ENCODE measurements at regions not wholly inside any gene's neighbourhood (a gene's known extent, or its start where the extent isn't known, plus 50 kb on each side); places are given as distances from the start of the nearest gene placed in this dataset.

GRCh38 chrX:139327355-139327754 lies 203.2 kb upstream of the F9 start:
- no peak for TF ChIP-seq POLR2AphosphoS5 (IDR thresholded peaks at IDR 0.05; ENCODE audit: borderline replicate concordance, low read depth, low read length)
- no peak for TF ChIP-seq EZH2 (IDR thresholded peaks at IDR 0.05)

Data from SK-N-MC (cell line).